ENCODE measurements at regions not wholly inside any gene's neighbourhood (a gene's known extent, or its start where the extent isn't known, plus 50 kb on each side); places are given as distances from the start of the nearest gene placed in this dataset.
"Not testable (repeated sequence)": the region's sequence is repeated elsewhere in the genome, so short reads cannot be mapped to it uniquely, and the experiment has no call there.

DNA sequence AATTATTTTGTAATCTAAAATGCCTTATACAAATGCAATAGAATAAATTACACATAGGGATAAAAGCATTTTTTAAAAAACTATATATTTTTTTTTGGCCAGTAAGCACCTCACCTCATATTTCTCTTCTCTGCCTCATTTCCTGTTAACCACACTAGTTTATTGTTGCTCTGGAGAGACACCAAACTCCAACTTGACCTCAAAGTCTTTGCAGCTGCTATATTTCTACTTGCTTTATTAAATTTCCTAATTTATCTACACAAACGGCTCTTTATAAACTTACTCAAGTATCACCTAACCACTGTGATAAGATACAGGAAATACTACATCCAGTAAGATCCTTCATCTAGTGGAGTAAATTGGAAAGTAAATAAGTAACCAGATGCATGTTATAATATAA, 622.3 kb downstream of the C12orf50 start:
- H3K4me3 ChIP-seq (ENCODE audit: low read depth, low read length) = no peak overlapping the region
- TF ChIP-seq, protein P1, sequence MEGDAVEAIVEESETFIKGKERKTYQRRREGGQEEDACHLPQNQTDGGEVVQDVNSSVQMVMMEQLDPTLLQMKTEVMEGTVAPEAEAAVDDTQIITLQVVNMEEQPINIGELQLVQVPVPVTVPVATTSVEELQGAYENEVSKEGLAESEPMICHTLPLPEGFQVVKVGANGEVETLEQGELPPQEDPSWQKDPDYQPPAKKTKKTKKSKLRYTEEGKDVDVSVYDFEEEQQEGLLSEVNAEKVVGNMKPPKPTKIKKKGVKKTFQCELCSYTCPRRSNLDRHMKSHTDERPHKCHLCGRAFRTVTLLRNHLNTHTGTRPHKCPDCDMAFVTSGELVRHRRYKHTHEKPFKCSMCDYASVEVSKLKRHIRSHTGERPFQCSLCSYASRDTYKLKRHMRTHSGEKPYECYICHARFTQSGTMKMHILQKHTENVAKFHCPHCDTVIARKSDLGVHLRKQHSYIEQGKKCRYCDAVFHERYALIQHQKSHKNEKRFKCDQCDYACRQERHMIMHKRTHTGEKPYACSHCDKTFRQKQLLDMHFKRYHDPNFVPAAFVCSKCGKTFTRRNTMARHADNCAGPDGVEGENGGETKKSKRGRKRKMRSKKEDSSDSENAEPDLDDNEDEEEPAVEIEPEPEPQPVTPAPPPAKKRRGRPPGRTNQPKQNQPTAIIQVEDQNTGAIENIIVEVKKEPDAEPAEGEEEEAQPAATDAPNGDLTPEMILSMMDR (IDR thresholded peaks at IDR 0.05; ENCODE audit: borderline replicate concordance, insufficient read depth, low read depth, low read length) = no peak

DNA sequence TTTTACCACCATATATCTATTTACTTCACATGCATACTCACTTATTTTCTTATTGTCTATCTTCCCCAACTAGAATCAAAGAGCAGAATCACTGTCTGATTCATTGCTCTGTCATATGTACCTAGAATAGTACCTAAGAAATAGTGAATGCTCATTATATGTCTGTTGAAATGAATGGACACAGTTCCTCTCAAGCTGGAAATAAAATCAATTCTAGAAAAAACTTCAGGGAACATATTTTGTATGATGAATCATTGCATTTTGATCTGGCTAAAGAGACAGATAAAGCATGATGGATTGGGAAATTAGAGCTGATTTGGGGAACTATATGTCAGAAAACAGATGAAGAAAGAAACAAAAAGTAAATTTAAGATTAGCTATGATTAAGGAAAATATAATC, 623.3 kb downstream of the C12orf50 start:
- no peak overlapping the region for H3K4me3 ChIP-seq (ENCODE audit: low read depth, low read length)
- TF ChIP-seq, protein P1 (IDR thresholded peaks at IDR 0.05; ENCODE audit: borderline replicate concordance, insufficient read depth, low read depth, low read length) = no peak

DNA sequence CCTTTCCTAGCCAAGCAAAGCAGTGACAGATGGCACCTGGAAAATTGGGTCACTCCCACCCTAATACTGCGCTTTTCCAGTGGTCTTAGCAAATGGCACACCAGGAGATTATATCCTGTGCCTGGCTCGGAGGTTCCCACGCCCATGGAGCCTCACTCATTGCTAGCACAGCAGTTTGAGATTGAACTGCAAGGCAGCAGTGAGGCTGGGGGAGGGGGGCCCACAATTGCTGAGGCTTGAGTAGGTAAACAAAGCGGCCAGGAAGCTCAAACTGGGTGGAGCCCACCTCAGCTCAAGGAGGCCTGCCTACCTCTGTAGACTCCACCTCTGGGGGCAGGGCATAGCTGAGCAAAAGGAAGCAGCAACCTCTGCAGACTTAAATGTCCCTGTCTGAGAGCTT, 635.0 kb downstream of the C12orf50 start:
- H3K4me3 ChIP-seq (ENCODE audit: low read depth, low read length) = not testable (repeated sequence)

DNA sequence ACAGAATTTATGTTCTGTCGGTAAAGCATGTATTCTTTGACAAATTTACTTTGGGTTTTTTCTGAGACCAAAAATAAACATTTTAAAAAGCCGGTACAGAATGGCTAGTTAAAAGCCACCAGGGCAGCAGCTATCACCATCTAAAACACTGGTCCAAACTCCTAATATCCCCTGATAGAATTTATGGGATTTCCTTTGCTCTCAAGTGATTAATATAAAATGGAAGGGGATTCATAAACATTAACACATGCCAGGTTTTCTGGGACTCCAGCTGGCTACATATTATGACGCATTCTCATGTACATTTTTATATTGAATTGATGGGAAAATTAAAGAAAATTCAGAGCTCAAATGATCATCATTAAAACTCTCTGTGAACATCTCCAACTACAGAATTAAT, 640.8 kb downstream of the C12orf50 start:
- TF ChIP-seq, protein P1 (IDR thresholded peaks at IDR 0.05; ENCODE audit: borderline replicate concordance, insufficient read depth, low read depth, low read length) = no peak
- no peak overlapping the region for H3K4me3 ChIP-seq (ENCODE audit: low read depth, low read length)

DNA sequence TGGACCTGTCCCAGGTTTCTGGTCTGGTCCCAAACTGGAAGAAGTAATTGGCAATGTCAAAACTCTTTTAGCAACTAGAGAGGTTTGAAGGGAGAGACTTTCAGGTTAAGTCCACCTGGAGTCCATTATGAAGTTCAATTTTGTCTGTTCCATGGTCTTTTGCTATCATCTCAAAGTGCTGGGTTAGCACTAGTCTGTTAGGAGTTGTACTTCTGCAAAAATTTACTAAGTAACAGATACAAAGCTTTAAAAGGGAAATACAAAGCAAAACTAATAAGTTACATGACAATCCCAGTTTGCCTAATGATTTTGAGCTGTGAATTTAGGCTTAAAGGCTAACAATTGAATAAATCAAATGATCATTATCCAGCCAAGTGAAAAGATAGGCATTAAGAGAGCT, 643.9 kb downstream of the C12orf50 start:
- no peak overlapping the region for H3K4me3 ChIP-seq (ENCODE audit: low read depth, low read length)
- TF ChIP-seq, protein P1 (IDR thresholded peaks at IDR 0.05; ENCODE audit: borderline replicate concordance, insufficient read depth, low read depth, low read length) = no peak

DNA sequence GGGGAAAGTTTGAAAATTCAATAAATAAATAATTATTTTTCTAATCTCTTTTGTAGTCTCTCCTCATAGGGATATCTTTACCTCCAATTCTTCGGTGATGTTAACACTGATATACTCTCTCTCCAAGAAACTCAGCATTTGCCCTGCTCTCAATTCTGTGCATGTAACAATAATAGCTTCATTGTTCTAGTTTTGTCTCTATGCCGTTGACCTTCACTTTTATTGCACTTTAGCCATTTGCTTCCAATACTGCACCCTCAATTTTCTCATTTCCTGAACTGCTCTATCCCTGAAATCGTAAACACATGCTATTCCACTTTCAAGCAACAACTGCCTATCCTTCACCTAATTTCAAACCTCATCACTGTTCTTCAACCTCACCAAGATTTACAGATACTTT, 645.0 kb downstream of the C12orf50 start:
- no peak overlapping the region for H3K4me3 ChIP-seq (ENCODE audit: low read depth, low read length)
- TF ChIP-seq, protein P1 (IDR thresholded peaks at IDR 0.05; ENCODE audit: borderline replicate concordance, insufficient read depth, low read depth, low read length) = no peak

DNA sequence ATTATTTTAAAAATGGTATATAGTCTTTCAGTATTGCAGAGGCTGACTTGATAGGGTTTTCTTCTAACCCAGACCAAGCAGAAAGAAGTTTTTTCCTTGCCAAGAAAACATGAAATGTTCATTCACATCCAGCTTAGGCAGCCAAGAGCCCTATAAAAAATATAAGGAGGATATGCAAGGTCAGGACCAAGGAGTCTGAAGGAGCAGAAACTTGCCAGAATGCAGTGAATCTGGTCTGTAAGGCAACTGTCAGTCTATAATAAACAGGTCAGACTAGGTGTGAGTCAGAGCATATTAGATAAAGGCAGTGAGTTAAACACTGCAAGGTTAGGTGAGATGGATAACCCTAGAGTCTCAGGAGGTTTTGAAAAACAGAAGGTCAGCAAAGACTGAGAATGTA, 645.5 kb downstream of the C12orf50 start:
- TF ChIP-seq, protein P1 (IDR thresholded peaks at IDR 0.05; ENCODE audit: borderline replicate concordance, insufficient read depth, low read depth, low read length) = no peak

DNA sequence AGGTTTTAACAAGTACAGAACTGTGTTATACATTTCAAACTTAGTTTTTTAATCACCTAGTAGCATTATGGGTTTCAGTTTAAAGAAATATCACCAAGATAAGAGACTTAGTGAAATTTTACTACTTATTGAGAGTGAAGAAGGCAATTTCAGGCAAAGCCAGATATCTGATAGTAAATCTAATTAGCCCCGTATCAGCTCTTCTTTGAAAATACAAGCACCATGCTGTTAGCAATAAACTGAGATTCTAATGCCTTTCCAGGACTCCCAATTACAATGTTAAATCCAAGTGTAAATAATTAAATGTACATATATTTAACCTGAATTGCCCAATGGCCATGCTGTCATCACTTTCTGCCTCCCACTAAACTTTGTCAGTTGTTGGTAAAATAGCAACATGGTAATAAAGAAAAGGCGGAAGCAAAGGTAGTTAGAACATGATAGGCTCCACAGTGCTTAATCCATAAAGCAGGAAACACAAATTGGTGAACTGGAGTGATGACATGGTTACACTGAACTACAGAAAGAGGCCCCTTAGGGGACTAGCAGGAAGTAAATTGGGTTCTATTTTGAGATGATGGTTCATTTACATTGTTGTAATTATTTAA, 646.1 kb downstream of the C12orf50 start:
- no peak overlapping the region for H3K4me3 ChIP-seq (ENCODE audit: low read depth, low read length)
- TF ChIP-seq, protein P1 (IDR thresholded peaks at IDR 0.05; ENCODE audit: borderline replicate concordance, insufficient read depth, low read depth, low read length) = no peak

More for the DNA sequence above, 645.5 kb downstream of the C12orf50 start:
- H3K4me3 ChIP-seq (ENCODE audit: low read depth, low read length) = no peak overlapping the region

All from GM12875 (cell line).